GM19193 (cell line): ENCODE measurements at regions not wholly inside any gene's neighbourhood (a gene's known extent, or its start where the extent isn't known, plus 50 kb on each side); places are given as distances from the start of the nearest gene placed in this dataset.

ENCODE experiments used
- POLR2A ChIP-seq: IDR thresholded peaks from 4 replicates; pipeline ENCODE4 v1.6.1; 2011; ENCODE audit not compliant: insufficient read depth, insufficient read length; ENCODE audit errors: extremely low read depth

DNA sequence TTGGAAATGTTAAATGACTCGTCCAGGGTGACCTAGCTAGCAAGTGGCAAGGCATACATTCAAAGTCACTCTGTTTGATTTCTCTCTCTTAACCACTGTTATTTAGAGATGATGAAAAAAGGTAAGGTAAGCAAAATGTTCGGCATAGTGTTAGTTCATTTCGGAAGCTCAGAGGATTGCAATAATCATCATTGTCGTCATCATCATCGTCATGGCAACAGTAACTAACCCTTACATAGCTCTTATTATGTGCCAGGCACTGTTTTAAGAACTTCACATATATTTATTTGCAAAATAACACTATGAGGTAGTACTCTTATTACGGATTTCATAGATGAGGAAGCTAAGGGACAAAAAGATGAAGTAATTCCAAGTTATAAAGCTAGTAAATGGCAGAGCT lies 292.7 kb upstream of the CXCR4 start:
- no peak for TF ChIP-seq POLR2A

DNA sequence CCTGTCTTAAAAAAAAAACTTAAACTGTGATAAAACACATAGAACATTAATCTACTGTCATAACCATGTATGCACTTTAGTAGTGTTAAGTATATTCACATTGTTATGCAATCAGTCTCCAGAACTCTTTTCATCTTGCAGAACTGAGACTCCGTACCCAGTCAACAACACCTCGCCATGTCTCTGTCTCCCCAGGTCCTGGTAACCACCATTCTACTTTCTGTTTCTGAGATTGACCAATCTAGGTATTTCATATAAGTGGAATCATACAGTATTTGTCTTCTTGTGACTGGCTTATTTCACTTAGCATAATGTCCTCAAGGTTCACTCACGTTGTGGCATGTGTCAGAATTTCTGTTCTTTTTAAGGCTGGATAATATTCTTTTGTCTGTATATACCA lies 290.8 kb upstream of the CXCR4 start:
- TF ChIP-seq POLR2A = no peak

DNA sequence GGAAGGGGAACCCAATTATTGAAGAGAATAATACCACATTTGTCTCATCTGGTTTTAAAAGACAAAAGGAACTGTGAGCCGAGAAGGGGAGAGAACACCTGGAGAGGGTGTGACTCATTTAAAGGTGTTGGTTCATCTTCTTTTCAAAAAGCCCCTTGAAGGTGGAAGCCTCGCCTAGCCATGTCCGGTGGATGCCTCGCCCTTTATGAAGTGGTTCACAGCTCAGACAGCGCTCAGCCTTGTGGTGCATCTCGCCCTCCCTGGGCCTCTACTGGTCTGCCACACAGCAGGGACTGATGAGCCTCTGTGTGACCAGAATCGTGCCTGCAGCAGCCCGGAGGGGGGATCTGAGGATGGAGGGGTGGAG lies 290.0 kb upstream of the CXCR4 start:
- TF ChIP-seq POLR2A = no peak

DNA sequence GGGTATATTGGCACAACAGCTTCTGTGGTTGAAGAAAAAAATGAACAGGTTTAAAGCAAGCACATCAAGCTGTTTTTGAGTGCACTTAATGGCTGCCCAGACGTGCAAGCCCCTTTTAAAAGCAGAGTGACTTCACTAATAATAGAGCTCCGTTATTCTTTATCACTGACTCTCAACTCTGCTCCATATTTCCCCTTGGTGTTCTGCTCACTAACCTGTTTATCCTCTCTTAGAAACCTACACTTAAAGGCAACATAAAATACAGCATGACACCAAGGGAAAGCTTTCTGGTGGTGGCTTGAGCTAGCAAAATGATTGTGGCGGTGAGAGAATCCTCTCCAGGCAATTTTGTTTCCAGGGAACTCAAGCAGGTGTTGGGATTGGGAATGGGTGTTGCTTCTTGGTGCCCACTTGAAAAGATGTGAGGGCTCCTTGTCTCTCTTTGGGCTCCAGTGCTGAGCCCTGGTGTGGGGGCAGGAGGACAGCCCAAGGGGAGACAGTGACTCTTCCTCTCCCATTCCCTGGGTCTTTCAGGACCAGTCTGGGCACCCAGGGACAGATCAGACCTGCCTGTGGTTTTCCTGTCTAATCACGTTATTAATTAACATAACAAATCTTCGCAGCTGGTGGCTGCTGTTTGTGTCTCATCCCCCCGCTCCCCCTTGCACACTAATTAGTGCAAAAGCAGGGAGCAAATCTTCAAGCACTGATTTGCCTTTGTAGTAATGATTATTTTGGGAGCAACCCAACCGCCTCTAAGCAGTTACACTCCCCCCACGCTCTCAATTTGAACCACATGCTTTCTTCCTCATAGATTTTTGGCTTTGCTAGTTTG lies 289.4 kb upstream of the CXCR4 start:
- TF ChIP-seq POLR2A = no peak

DNA sequence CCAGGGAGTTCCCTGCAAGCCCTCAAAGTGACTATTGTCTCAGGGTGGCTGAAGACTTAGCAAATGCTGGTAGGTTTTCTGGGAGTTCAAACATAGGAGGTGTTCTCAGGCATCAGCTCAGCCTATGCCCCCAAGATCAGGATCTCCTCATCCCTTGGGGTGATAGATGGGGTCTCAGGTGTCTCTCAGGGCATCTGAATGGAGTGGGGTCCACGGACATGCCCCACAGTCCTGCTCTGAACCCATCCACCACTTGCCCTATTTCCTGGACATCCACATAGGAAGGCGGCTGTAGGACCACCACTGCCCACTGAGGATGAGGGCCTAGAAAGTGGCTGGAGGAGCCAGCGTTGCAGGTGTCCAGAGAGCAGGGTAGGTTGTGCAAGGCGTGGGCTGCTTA lies 287.0 kb upstream of the CXCR4 start:
- TF ChIP-seq POLR2A = no peak

DNA sequence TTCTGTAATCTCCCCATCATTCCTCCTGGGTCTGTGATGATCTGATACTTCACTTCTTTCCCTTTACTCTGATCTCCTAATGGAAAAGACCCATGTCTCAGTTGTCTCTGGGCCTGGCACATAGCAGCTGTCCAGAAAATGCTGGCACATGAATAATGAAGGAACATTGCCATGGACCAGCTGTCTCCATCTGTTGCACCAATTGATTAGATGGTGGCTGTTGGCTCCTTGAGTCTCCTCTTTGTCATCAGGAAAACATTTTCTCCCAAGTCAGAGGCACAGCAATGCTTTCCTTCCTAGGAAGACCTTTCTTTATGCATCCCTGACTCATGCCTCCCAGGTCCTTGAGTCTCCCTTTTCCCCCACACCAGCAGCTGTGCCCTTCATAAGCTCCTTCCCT lies 286.2 kb upstream of the CXCR4 start:
- TF ChIP-seq POLR2A = no peak

DNA sequence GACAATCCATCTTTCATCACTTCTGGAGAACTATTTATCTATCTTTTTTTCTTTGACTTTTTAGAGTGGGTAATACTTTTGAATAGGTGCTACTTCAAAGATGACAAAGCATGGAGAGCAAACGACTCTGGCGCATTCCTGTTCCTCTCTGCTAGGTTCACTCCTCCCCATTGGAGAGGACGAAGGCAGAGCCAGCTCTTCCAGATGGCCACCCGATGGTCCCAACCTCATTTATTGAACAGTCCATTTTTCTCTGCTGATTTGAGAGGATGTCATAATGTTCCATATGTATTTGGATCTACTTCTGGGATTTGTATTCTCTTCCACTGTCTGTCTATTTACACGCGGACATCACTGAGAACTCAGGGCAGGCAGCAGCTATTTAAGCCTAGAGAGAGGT lies 284.3 kb upstream of the CXCR4 start:
- TF ChIP-seq POLR2A = no peak

DNA sequence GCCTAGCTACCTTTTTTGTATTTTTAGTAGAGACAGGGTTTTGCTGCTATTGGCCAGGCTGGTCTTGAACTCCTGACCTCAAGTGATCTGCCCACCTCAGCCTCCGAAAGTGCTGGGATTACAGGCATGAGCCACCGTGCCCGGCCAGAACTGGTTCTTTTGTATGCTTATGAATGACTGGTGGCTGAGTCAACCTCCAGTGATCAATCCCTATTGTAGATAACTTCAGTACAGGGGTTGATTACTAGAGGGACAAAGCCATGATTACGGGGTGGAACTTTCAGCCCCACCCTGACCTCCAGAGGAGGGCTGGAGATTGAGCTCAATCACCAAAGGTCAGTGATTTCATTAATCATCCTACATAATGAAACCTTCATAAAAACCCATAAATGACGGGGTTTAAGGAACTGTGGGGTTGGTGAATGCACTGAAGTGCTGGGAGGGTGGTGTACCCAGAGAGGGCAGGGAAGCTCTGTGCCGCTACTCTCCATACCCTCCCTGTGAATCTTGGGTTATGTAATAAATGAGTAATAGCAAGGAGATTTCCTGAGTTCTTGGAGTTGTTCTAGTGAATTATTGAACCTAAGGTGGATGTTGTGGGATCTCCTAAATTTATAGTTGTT lies 281.8 kb upstream of the CXCR4 start:
- no peak for TF ChIP-seq POLR2A

DNA sequence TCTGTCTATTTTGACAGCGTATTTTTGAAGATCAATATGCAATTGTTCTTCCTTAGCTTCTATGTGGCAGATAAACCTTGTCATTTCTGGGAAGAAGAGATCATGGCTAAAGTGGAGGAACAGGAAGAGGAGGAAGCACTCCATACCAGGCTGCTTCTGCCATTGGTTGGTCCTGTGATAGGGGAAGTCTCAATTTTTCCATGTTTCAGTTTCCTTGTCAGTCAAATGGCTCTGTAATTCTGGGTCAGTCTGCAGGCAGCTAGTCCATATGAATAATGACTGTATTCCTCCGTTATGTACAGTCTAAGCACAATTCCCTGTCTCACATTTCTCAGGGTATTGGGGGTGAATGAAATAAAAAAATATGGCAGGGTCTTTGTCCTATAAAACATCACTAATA lies 277.6 kb upstream of the CXCR4 start:
- TF ChIP-seq POLR2A = no peak

DNA sequence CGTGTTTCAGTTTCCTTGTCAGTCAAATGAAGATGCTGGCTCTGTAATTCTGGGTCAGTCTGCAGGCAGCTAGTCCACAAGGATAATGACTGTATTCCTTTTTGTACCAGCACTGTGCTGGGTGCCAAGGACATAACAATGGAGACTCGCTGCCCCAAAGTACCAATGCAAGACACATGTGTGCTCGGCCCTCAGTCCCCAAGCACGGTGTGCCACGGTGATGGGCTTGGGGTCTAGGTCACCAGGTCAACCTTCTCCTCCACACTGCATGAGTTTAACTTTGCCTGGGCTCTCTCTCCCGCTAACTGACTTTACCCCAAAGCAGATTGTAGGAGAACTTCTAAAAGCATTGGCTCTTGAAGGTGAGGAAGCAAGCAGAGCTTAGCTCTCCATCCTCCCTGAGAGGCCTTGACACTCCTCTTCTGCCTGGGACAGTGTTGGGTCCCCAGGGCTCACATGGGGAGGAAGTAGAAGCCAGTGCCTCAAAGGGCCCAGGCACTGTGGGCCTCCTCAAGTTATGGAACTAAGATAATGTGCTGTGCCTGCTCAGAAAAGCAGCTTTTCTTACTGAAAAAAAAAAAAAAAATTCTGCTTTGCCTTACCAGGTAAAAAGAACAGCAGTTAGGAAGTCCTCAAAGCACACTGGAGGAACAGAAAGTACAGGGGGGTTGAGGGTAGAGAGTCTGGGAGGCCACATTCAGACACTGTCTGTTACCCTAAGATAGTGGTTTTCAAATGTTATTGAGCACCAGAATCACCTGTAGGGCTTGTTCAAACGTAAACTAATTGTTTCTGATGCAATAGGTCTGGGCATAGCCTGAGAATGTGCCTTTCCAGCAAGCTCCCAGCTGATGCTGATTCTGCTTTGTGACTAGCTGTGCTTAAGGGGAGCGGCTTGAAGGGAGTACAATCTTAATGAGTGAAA lies 276.4 kb upstream of the CXCR4 start:
- TF ChIP-seq POLR2A = no peak

DNA sequence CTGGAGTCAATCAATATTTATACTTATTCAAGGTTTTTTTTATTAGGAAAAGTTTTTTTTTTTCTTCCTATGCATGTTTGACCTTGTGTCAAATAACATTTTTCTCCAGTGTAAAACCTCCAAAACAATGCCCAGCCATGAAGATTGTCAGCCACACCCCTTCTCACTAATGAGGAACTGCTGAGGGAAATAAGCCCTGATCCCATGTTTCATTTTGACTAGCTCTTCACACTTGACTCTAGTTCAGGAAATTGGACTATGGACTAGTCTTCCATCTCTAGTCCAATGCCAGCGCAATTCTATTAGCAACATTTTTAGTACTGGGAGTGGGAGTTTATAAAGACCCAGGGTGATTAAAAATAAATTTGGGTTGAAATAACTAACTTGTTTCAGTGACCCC lies 275.6 kb upstream of the CXCR4 start:
- no peak for TF ChIP-seq POLR2A

DNA sequence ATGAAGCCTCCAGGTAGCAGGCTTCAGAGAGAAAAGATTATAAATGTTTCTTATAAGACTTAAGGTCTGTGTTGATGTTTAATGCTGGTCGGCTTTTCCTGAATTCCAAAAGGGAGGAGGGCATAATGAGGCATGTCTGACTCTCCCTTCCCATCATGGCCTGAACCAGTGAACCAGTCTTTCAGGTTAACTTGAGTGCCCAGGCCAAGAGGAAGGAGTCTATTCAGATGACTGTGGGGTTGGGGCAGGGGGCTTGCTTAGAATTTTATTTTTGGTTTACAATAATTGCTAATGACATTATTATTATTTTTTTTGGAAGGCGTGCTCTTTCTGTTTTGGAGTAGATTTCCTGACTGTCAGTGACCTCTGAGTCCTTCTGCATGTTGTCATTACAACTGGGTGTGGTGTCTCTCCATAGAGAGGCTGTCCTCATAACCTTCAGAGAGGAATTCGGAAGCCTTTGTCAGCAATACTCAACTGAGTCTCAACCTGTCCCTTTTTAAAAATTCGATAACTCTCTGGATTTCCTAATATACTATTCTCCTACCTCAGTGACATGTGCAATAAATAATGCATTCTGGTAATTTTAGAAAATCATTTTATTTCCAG lies 275.1 kb upstream of the CXCR4 start:
- no peak for TF ChIP-seq POLR2A

DNA sequence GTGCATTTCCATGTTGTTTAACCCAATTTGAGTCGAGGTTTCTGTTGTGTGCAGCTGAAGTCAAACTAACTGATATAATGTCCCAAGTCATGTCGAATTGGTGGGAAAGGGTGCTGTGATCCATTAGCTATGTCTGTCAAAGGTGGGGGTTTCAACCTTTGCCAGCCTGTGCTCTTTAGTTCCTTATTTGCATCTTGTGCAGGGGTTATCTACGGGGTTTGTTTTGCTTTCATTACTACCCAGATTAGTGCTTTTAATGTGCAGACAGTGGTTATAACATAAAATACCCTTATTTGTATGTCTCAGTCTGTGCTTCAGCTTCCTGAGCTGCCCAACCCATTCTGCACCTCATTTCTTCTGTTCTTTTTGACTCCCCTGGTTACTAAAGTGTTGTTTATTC lies 271.9 kb upstream of the CXCR4 start:
- no peak for TF ChIP-seq POLR2A

DNA sequence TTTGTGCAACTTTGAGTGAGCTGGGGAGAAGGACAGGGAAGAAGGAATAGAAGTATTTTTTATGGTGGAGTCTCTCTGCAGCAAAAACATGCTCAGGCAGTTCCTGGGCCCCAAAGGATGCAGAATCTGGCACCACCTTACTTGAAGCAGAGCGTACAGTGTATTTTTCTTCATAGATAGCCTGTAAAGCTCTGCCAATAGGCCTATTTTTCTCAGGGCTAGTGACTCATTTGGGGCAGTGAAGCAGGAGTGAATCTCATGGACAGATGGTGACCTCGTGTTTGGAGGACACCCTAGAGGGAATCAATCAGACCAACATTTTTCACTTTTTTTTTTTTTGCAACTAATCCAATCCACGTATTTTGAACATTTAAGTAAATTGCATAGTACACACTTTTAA lies 268.1 kb upstream of the CXCR4 start:
- TF ChIP-seq POLR2A = no peak
